ENCODE measurements at regions not wholly inside any gene's neighbourhood (a gene's known extent, or its start where the extent isn't known, plus 50 kb on each side); places are given as distances from the start of the nearest gene placed in this dataset.

DNA sequence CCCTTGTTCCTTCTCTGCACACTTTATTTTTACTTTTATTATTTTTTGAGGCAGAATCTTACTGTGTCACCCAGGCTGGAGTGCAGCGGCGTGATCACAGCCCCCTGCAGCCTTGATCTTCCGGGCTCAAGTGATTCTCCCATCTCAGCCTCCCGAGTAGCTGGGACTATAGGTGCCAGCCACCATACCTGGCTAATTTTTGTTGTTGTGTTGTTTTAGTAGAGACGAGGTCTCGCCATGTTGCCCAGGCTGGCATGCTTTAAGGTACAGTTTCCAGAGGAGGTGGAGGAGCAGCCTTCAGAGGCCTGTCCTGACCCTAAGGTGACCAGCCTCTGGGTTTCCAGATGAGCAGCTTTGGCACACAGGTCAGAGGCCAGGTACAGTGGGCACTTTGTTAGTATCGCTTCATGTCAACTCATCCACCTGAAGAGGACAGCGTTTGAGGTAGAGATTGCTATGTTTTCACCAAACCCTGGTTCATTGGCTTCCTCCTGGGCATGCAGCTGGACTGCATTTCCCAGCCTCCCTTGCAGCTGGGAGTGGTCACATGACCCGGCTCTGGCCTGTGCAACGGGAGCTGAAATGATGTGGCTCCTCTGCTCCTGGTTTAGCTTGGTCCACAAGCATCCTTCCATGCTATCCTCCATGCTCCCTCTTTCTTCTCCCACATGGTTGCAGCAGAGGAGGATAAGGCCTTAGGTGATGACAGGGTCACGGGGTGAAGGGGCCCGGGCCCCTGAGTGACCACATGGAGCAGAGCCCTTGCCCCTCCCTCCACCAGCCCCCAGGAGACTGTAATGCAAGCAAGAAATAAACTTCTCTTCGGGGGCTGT is 139.3 kb upstream of the IER5L start:
- TF ChIP-seq, protein P1, sequence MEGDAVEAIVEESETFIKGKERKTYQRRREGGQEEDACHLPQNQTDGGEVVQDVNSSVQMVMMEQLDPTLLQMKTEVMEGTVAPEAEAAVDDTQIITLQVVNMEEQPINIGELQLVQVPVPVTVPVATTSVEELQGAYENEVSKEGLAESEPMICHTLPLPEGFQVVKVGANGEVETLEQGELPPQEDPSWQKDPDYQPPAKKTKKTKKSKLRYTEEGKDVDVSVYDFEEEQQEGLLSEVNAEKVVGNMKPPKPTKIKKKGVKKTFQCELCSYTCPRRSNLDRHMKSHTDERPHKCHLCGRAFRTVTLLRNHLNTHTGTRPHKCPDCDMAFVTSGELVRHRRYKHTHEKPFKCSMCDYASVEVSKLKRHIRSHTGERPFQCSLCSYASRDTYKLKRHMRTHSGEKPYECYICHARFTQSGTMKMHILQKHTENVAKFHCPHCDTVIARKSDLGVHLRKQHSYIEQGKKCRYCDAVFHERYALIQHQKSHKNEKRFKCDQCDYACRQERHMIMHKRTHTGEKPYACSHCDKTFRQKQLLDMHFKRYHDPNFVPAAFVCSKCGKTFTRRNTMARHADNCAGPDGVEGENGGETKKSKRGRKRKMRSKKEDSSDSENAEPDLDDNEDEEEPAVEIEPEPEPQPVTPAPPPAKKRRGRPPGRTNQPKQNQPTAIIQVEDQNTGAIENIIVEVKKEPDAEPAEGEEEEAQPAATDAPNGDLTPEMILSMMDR (IDR thresholded peaks at IDR 0.05; ENCODE audit: low read depth, low read length) = no peak
- no peak overlapping the region for H3K4me3 ChIP-seq (ENCODE audit: low read depth, low read length)

DNA sequence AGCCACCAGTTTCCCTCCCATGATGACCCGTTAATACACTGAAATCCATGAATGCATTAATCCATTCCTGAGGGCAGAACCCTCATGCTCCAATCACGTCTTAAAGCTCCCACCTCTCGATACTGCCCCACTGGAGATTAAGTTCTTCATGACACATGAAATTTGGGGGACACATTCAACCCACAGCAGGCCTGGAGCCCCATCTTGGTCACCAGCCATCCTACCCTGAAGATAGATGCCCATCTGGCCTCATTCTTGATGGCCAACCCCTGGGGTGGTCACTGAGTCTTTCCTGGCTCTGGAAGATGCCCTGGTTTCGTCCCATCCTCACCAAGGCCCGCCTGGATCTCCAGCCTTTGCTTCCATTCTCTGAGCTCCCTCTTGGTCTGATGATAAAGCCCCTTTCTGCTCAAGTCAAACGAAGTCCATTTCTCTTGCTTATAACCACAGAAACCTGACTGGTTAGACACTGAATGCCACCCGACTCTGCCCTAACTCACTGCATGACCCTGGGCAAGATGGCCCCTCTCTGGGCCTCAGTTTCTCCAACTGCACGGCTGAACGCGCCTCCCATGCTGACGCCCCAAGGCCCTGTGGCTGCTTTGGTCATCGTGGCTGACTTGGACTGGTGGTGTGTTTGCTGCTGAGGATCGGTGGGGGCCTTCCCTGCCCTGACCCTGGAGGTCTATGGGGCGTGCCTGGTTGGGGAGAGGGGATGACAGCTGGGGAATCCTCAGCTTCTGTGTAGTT is 138.4 kb upstream of the IER5L start:
- no peak overlapping the region for H3K4me3 ChIP-seq (ENCODE audit: low read depth, low read length)
- TF ChIP-seq, protein P1 (IDR thresholded peaks at IDR 0.05; ENCODE audit: low read depth, low read length) = no peak

DNA sequence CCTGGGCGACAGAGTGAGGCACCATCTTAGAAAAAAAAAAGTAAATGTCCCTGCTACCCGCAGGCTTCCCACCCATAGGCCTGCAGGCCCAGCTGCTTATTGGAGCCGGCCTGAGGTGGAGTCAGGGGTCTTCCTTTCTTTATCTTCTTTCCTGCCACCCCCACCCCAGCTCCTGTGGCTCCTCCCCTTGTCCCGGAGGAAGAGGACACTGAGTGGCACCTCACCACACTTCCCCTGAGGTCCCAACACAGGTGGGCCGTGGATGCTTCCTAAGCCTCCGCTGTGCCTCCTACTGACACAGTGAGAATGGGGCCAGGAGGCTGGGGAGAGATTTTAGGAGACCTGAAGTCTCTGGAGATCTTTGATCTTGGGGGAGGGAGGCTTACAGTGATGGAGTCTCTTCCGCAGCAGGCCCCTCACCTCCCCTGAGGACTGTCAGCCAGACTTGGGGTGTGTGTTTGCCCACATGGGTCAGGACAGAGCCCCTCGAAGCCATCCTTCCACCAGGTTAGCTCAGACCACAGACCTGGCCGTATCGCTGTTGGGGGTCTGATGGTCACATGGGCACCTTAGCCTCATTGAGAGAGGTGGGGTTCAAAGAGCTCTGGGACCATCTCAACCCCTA is 135.4 kb upstream of the IER5L start:
- H3K4me3 ChIP-seq (ENCODE audit: low read depth, low read length) = no peak overlapping the region
- TF ChIP-seq, protein P1 (IDR thresholded peaks at IDR 0.05; ENCODE audit: low read depth, low read length) = no peak

DNA sequence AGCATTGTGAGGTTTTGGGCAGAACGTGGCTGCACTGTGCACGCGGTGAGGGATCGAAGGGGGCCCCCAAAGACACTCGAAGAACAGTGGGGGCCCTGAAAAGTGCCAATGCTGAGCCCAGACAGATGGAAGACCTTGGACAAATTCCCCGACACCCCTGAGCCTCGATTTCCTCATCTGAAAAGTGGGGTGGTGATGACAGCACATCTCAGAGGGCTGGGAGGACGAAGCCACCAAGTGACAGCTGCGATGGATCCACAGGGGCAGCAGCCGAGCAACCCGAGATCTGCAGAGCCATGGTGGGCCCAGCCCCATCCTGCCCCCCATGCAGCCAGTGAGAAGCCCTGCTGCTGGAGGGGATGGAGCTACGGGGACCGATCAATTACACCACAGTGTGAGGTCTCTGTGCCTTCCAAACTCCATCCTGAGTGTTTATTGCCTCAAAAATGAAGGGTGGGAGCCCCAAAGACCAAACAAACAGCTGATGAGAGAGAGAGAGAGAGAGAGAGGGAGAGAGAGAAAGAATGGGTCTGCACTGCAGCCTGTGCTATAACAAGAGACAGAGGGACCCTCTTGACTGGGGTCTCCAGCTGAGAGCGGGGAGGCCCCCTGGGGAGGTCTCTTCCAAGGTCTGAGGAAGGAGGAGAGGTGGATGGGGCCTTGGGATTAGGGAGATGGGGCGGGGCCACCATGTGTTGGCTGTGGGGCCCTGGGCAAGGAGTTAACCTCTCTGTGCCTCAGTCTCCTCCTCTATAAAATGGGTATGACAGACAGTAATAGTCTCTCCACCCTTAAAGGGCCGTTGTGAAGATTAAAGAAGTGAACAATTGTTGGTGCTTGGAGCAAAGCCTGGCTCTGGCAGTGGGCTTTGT is 134.4 kb upstream of the IER5L start:
- no peak overlapping the region for H3K4me3 ChIP-seq (ENCODE audit: low read depth, low read length)
- TF ChIP-seq, protein P1 (IDR thresholded peaks at IDR 0.05; ENCODE audit: low read depth, low read length) = no peak

DNA sequence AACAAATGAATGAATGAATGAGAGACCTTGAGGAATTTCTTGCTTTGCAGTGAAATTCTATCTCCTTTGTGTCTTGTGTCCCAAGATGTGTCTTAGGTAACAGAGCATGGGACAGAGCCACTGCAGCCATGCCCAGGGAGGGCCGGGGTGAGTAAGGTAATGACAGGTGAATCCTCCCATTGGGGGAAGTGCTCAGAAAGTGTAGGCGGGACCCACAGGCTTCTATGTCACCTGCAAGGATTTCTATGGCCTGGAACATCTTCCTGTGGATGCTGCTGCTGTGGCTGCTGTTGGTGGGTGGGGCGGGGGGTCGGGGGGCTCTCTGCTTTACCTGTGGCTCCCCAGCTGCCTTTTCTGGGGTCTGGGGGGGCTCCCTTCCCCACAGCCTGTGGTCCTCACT is 133.6 kb upstream of the IER5L start:
- no peak overlapping the region for H3K4me3 ChIP-seq (ENCODE audit: low read depth, low read length)
- TF ChIP-seq, protein P1 (IDR thresholded peaks at IDR 0.05; ENCODE audit: low read depth, low read length) = no peak

DNA sequence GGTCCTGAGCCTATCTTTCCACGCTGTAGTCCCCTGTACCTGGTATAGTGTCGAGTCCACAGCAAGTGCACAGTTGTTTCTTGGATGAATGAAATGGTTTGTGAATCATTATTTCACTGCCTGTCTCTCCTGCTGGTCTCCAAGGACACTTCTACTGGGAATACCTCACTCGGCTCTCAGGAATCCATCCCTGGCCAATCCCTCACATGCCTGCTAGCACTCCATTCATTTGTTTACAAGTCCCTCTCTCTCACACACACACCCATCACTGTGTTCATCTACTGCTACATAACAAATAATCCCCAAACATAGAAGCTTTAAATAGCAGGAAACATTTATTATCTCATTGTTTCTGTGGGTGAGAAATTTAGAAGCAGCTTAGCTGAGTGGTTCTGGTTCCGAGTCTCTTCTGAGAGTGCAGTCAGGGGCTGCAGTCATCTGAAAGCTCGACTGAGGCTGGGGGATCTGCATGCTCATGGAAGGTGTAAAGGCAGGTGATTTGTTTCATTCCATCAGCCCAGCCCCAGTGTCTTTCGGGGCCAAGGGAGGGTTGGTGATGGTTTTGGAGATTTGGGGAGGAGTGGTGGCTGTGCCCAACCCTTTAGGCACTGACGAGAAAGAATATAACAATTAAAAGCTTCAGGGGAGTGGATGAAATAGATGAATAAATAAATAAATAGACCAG is 132.7 kb upstream of the IER5L start:
- H3K4me3 ChIP-seq (ENCODE audit: low read depth, low read length) = no peak overlapping the region
- TF ChIP-seq, protein P1 (IDR thresholded peaks at IDR 0.05; ENCODE audit: low read depth, low read length) = no peak

Measured in WI38 (cell line).